Right atrium auricular region (tissue), 2 donors: ENCODE measurements at regions not wholly inside any gene's neighbourhood (a gene's known extent, or its start where the extent isn't known, plus 50 kb on each side); places are given as distances from the start of the nearest gene placed in this dataset.

Experiments
- DNase-seq: peaks from one replicate; pipeline ENCODE4 v3.0.0-alpha.2; 2019; ENCODE audit warnings: low spot score
- H3K27ac ChIP-seq, 2 donors: fragments of 200-600 bp; sonication (generic); 1 replicate in 1 of 2; 2 replicates in 1 of 2; pipeline ENCODE4 v1.5.1; 2016 to 2019
- H3K27me3 ChIP-seq, 2 donors: fragments of 200-600 bp; sonication (generic); one replicate each; pipeline versions ENCODE4 v1.5.1 to v1.6.0; 2017 to 2019
- H3K36me3 ChIP-seq: fragments of 200-600 bp; sonication (generic); one replicate; pipeline ENCODE4 v1.5.1; 2016
- H3K4me1 ChIP-seq, 2 donors: fragments of 200-600 bp; sonication (generic); one replicate each; pipeline versions ENCODE4 v1.5.1 to v1.6.0; 2017 to 2019
- H3K4me3 ChIP-seq, 2 donors: fragments of 200-600 bp; sonication (generic); 1 replicate in 1 of 2; 2 replicates in 1 of 2; pipeline ENCODE4 v1.5.1; 2017 to 2019; ENCODE audit warnings: mild to moderate bottlenecking in 1 of 2, moderate library complexity in 1 of 2
- H3K9me3 ChIP-seq, 2 donors: fragments of 200-600 bp; sonication (generic); one replicate each; pipeline ENCODE4 v1.5.1; 2019
- TF ChIP-seq, protein P1 (sequence below), 2 donors: fragments of 200-600 bp; sonication (generic); IDR thresholded peaks; one replicate each; pipeline ENCODE4 v1.5.1; 2019; ENCODE audit warnings: antibody characterized with exemption in 2 of 2

DNA sequence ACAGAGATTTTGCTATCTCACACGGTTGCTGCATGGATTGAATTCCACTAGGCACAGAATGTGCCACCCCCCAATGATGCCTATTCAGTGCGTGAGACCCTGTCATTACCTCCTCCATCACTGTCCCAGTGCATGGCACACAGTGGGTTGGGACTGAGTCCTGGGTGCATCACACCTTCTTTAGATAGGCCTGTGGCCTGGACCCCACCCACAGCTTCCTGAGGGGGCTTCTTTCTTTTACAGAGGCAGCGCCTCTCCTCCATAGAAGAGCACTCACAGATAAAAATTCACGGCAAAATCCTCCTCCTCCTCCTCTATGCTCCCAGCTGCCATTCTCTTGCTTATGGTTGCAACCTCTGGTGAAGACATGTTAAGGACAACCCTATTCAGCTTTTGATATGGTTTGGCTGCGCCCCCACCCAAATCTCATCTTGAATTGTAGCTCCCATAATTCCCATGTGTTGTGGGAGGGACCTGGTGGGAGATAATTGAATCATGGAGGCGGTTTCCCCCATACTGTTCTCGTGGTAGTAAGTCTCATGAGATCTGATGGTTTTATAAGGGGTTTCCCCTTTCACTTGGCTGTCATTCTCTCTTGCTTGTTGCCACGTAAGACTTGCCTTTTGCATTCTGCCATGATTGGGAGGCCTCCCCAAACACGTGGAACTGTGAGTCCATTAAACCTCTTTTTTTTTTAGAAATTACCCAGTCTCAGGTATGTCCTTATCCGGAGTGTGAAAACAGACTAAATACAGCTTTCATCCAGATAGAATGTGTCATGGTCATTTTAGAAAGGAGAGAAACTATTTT is 147.6 kb downstream of the KLF13 start:
- H3K9me3 ChIP-seq: no peaks in the 10 kb centered on the region
- H3K27ac ChIP-seq: no peak overlapping the region
- H3K27me3 ChIP-seq: no peaks in the 10 kb centered on the region
- peak; percentile 55 for DNase-seq
- TF ChIP-seq, protein P1, sequence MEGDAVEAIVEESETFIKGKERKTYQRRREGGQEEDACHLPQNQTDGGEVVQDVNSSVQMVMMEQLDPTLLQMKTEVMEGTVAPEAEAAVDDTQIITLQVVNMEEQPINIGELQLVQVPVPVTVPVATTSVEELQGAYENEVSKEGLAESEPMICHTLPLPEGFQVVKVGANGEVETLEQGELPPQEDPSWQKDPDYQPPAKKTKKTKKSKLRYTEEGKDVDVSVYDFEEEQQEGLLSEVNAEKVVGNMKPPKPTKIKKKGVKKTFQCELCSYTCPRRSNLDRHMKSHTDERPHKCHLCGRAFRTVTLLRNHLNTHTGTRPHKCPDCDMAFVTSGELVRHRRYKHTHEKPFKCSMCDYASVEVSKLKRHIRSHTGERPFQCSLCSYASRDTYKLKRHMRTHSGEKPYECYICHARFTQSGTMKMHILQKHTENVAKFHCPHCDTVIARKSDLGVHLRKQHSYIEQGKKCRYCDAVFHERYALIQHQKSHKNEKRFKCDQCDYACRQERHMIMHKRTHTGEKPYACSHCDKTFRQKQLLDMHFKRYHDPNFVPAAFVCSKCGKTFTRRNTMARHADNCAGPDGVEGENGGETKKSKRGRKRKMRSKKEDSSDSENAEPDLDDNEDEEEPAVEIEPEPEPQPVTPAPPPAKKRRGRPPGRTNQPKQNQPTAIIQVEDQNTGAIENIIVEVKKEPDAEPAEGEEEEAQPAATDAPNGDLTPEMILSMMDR (IDR thresholded peaks at IDR 0.05): no peak
- H3K4me3 ChIP-seq: no peak overlapping the region
- no peaks in the 10 kb centered on the region for H3K36me3 ChIP-seq
- H3K4me1 ChIP-seq: peaks cover 0 to 18% of the 10 kb centered on the region in 2 donors

DNA sequence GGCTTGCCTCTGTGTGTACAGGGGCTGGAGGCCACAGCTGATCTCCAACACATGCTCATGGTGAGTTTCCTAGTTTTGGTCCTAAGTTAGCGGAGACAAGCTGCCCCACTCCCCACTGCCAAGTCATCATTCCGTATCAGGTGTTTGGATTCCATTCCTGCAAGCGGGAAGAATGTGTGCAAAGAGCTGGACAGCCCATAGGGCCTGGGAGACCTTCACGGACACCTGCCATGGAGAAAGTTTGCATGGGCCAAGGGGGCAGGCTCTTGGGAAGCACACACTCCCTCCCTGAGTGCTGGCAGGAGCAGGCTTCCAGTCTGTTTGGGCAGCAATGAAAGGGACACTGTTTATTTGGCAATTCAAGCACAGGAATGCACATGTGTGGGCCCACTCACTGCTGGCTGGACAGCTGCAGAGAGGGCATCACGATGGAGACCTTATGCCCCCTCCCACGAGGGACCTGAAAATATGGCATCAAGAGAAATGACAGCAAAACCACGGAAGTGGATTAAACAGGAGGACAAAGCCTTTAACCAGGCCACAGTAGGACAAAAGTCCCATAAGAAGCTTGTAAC is 149.7 kb downstream of the KLF13 start:
- Histone ChIP-seq H3K4me3 (no peak overlapping the region), H3K27me3 (no peaks in the 10 kb centered on the region), H3K27ac (no peak overlapping the region), H3K36me3 (no peaks in the 10 kb centered on the region), H3K9me3 (no peaks in the 10 kb centered on the region), H3K4me1 (peaks cover 0 to 18% of the 10 kb centered on the region in 2 donors)
- TF ChIP-seq, protein P1 (IDR thresholded peaks at IDR 0.05): no peak
- no peak for DNase-seq

DNA sequence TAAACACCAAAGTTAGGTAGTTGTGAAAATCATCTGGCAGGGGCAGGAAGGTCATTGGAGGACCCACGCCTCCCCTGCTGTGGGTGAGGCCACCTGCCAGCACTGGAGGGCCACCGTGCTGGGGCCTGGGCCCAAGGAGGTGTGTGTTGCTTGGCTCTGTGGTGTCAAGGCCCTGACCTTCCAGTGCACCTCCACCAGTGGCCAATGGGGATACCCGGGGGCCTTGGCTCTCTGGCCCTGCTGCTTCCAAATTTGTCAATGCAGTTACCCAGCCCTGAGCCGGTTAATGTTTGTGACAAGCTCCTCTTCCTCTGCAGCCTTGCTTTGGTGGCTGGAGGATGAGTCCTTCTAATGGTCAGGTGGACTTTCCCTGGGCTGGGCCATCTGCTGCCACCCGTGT is 150.2 kb downstream of the KLF13 start:
- no peak for DNase-seq
- no peak overlapping the region for H3K4me3 ChIP-seq
- H3K27me3 ChIP-seq: no peaks in the 10 kb centered on the region
- no peaks in the 10 kb centered on the region for H3K36me3 ChIP-seq
- TF ChIP-seq, protein P1 (IDR thresholded peaks at IDR 0.05): no peak
- H3K4me1 ChIP-seq: peaks cover 0 to 18% of the 10 kb centered on the region in 2 donors
- no peak overlapping the region for H3K27ac ChIP-seq
- no peaks in the 10 kb centered on the region for H3K9me3 ChIP-seq

DNA sequence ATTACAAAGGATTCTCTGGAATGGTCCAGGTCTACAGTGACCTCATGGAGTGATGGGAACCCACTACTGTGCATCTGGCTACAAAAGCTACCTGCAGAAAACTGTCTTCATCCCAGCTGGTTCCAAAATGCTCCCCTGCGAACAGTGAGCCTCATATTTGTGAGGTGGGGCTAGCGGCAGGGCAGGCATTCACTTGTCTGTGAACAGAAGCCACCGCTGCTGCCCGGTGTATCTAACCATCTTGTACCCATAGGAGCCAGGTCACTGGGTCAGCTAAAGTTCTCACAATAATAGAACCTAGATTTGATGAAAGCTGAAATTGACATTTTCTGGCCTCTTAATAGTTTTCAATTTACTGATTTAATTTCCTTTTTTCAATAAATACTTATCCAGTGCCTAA is 150.7 kb downstream of the KLF13 start:
- Histone ChIP-seq H3K4me3 (no peak overlapping the region), H3K9me3 (no peaks in the 10 kb centered on the region), H3K4me1 (peaks cover 0 to 14% of the 10 kb centered on the region in 2 donors), H3K27me3 (no peaks in the 10 kb centered on the region), H3K36me3 (no peaks in the 10 kb centered on the region), H3K27ac (no peak overlapping the region)
- TF ChIP-seq, protein P1 (IDR thresholded peaks at IDR 0.05): no peak
- DNase-seq: no peak

DNA sequence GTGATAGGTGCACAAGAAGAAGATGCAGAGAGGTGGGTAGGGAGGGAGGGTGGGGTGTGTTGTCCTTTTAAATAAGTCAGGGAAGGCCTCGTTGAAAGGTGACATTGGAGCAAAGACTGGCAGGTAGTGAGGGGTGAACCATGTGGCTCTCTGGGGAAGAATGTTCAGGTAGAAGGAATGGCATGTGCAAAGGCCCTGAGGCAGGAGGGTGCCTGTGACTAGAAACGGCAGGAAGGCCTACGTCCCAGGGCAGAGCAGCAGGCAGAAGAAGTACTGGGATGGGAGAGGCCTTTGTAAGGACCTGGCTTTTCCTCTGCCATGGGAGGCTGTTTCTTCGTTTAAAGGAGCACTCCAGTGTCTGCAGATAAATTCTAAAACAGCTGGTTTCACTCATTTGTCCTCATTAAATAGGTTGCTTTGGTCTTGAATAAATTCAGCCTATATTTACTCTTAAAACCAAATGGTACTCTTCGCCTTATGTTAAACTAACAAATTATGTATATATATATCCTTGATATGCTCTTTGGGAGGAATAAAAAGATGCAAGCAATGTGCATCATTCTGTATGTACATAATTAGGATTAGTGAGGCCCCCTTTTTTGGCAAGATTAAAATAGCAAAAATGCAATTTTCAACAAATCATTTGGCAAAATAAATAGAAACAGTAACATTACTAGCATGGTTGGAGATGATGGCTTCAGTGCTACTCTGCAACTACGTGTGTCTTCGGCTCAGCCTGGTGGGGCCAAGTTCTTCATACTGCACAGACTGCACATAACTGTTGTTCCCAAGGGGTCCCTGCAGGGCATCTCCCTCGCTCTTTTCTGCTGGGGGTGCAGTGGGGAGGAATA is 151.4 kb downstream of the KLF13 start:
- Histone ChIP-seq H3K27ac (no peak overlapping the region), H3K4me3 (no peak overlapping the region), H3K4me1 (peaks cover 0 to 6% of the 10 kb centered on the region in 2 donors), H3K27me3 (peaks cover 0 to 3% of the 10 kb centered on the region in 2 donors), H3K9me3 (no peaks in the 10 kb centered on the region), H3K36me3 (no peaks in the 10 kb centered on the region)
- no peak for DNase-seq
- TF ChIP-seq, protein P1 (IDR thresholded peaks at IDR 0.05): no peak
